SJSA1 (cell line): ENCODE measurements at regions not wholly inside any gene's neighbourhood (a gene's known extent, or its start where the extent isn't known, plus 50 kb on each side); places are given as distances from the start of the nearest gene placed in this dataset.

Source experiments
- DNase-seq, 2 experiments: peaks; one replicate each; pipeline ENCODE4 v3.0.0-alpha.2; 2015 to 2020; ENCODE audit warnings: low spot score in 2 of 2, low read depth in 1 of 2
- H3K27ac ChIP-seq: fragments of 250-450 bp; sonication (Bioruptor Pico); 2 replicates; pipeline ENCODE4 v1.5.1; 2020; ENCODE audit warnings: mild to moderate bottlenecking, moderate library complexity
- H3K27me3 ChIP-seq: fragments of 250-450 bp; sonication (Bioruptor Pico); replicated peaks from 2 replicates; pipeline ENCODE4 v1.5.1; 2020; ENCODE audit warnings: mild to moderate bottlenecking, moderate library complexity
- H3K36me3 ChIP-seq: fragments of 250-450 bp; sonication (Bioruptor Pico); 2 replicates; pipeline ENCODE4 v1.5.1; 2020; ENCODE audit warnings: mild to moderate bottlenecking
- H3K4me1 ChIP-seq: fragments of 250-450 bp; sonication (Bioruptor Pico); replicated peaks from 2 replicates; pipeline ENCODE4 v1.6.1; 2021; ENCODE audit warnings: mild to moderate bottlenecking
- H3K4me3 ChIP-seq: fragments of 250-450 bp; sonication (Bioruptor Pico); 2 replicates; pipeline ENCODE4 v1.5.1; 2020; ENCODE audit warnings: mild to moderate bottlenecking
- H3K9me3 ChIP-seq: fragments of 250-450 bp; sonication (Bioruptor Pico); replicated peaks from 2 replicates; pipeline ENCODE4 v1.5.1; 2020; ENCODE audit warnings: mild to moderate bottlenecking

- Histone ChIP-seq H3K4me3 (no peak overlapping the region), H3K9me3 (no peaks in the 10 kb centered on the region), H3K36me3 (no peaks in the 10 kb centered on the region), H3K4me1 (peaks cover 3% of the 10 kb centered on the region), H3K27ac (no peak overlapping the region), H3K27me3 (no peaks in the 10 kb centered on the region)
- DNase-seq: no peak
These were observed 269.1 kb downstream of the TMX3 start for GRCh38 chr18:68445668-68446426.

GRCh38 chr18:68445136-68445535 is 269.8 kb downstream of the TMX3 start:
- no peaks in the 10 kb centered on the region for H3K9me3 ChIP-seq

GRCh38 chr18:68441241-68441640 is 273.7 kb downstream of the TMX3 start:
- Histone ChIP-seq H3K4me1 (no peaks in the 10 kb centered on the region), H3K27ac (no peak overlapping the region), H3K36me3 (no peaks in the 10 kb centered on the region), H3K9me3 (peaks cover 4% of the 10 kb centered on the region; the same call in 1 of the 2 replicates), H3K27me3 (no peaks in the 10 kb centered on the region), H3K4me3 (no peak overlapping the region)
- DNase-seq: no peak

More at GRCh38 chr18:68445136-68445535, 269.8 kb downstream of the TMX3 start:
- peaks cover 3% of the 10 kb centered on the region for H3K4me1 ChIP-seq
- no peak for DNase-seq
- H3K27ac ChIP-seq: no peak overlapping the region
- no peak overlapping the region for H3K4me3 ChIP-seq
- no peaks in the 10 kb centered on the region for H3K27me3 ChIP-seq
- no peaks in the 10 kb centered on the region for H3K36me3 ChIP-seq

- Histone ChIP-seq H3K9me3 (peaks cover 6% of the 10 kb centered on the region; the same call in 1 of the 2 replicates), H3K27me3 (no peaks in the 10 kb centered on the region), H3K27ac (no peak overlapping the region), H3K4me3 (no peak overlapping the region), H3K4me1 (no peaks in the 10 kb centered on the region), H3K36me3 (no peaks in the 10 kb centered on the region)
- DNase-seq: no peak
These were observed 274.5 kb downstream of the TMX3 start for GRCh38 chr18:68440433-68440832.

- H3K4me3 ChIP-seq: no peak overlapping the region
- no peak for DNase-seq
- no peak overlapping the region for H3K27ac ChIP-seq
- no peaks in the 10 kb centered on the region for H3K36me3 ChIP-seq
- no peaks in the 10 kb centered on the region for H3K4me1 ChIP-seq
- H3K27me3 ChIP-seq: no peaks in the 10 kb centered on the region
- H3K9me3 ChIP-seq: peaks cover 6% of the 10 kb centered on the region; the same call in 1 of the 2 replicates
These were observed 275.3 kb downstream of the TMX3 start for GRCh38 chr18:68439642-68440041.

- DNase-seq: no peak
- H3K36me3 ChIP-seq: no peaks in the 10 kb centered on the region
- H3K27ac ChIP-seq: no peak overlapping the region
- no peaks in the 10 kb centered on the region for H3K4me1 ChIP-seq
- peaks cover 6% of the 10 kb centered on the region; the same call in 1 of the 2 replicates for H3K9me3 ChIP-seq
- H3K4me3 ChIP-seq: no peak overlapping the region
- no peaks in the 10 kb centered on the region for H3K27me3 ChIP-seq
These were observed 275.9 kb downstream of the TMX3 start for GRCh38 chr18:68438983-68439382.

- Histone ChIP-seq H3K9me3 (peaks cover 6% of the 10 kb centered on the region; the same call in 1 of the 2 replicates), H3K27ac (no peak overlapping the region)
- DNase-seq: no peak
These were observed 276.4 kb downstream of the TMX3 start for GRCh38 chr18:68438536-68438935.

GRCh38 chr18:68436485-68436884 is 278.4 kb downstream of the TMX3 start:
- no peak for DNase-seq
- Histone ChIP-seq H3K27ac (no peak overlapping the region), H3K36me3 (no peaks in the 10 kb centered on the region), H3K4me3 (no peak overlapping the region), H3K27me3 (no peaks in the 10 kb centered on the region), H3K9me3 (peaks cover 6% of the 10 kb centered on the region; the same call in 1 of the 2 replicates), H3K4me1 (no peaks in the 10 kb centered on the region)

More at GRCh38 chr18:68438536-68438935, 276.4 kb downstream of the TMX3 start:
- Histone ChIP-seq H3K4me1 (no peaks in the 10 kb centered on the region), H3K4me3 (no peak overlapping the region), H3K36me3 (no peaks in the 10 kb centered on the region), H3K27me3 (no peaks in the 10 kb centered on the region)

GRCh38 chr18:68435581-68435980 is 279.3 kb downstream of the TMX3 start:
- Histone ChIP-seq H3K9me3 (peaks cover 6% of the 10 kb centered on the region; the same call in 1 of the 2 replicates), H3K4me1 (no peaks in the 10 kb centered on the region), H3K27ac (no peak overlapping the region), H3K36me3 (no peaks in the 10 kb centered on the region), H3K4me3 (no peak overlapping the region), H3K27me3 (no peaks in the 10 kb centered on the region)
- no peak for DNase-seq

- Histone ChIP-seq H3K27ac (no peak overlapping the region), H3K9me3 (peaks cover 6% of the 10 kb centered on the region; the same call in 1 of the 2 replicates), H3K36me3 (no peaks in the 10 kb centered on the region), H3K27me3 (no peaks in the 10 kb centered on the region), H3K4me3 (no peak overlapping the region), H3K4me1 (peaks cover 13% of the 10 kb centered on the region)
- DNase-seq: no peak
These were observed 283.0 kb downstream of the TMX3 start for GRCh38 chr18:68431922-68432198.

GRCh38 chr18:68431111-68431921 is 283.6 kb downstream of the TMX3 start:
- Histone ChIP-seq H3K9me3 (peaks cover 3% of the 10 kb centered on the region; the same call in 1 of the 2 replicates), H3K4me3 (no peak overlapping the region), H3K36me3 (no peaks in the 10 kb centered on the region), H3K4me1 (peaks cover 13% of the 10 kb centered on the region), H3K27me3 (no peaks in the 10 kb centered on the region), H3K27ac (no peak overlapping the region)
- DNase-seq: no peak

GRCh38 chr18:68429841-68430240 is 285.1 kb downstream of the TMX3 start:
- no peak for DNase-seq
- H3K4me3 ChIP-seq: no peak overlapping the region
- H3K4me1 ChIP-seq: peaks cover 13% of the 10 kb centered on the region
- H3K27ac ChIP-seq: no peak overlapping the region
- no peaks in the 10 kb centered on the region for H3K27me3 ChIP-seq
- no peaks in the 10 kb centered on the region for H3K36me3 ChIP-seq
- H3K9me3 ChIP-seq: no peaks in the 10 kb centered on the region

GRCh38 chr18:68429111-68429510 is 285.8 kb downstream of the TMX3 start:
- H3K4me3 ChIP-seq: no peak overlapping the region
- no peaks in the 10 kb centered on the region for H3K36me3 ChIP-seq
- peaks cover 13% of the 10 kb centered on the region for H3K4me1 ChIP-seq
- no peak overlapping the region for H3K27ac ChIP-seq
- H3K27me3 ChIP-seq: no peaks in the 10 kb centered on the region
- no peaks in the 10 kb centered on the region for H3K9me3 ChIP-seq
- no peak for DNase-seq

- Histone ChIP-seq H3K4me3 (no peak overlapping the region), H3K36me3 (no peaks in the 10 kb centered on the region), H3K27ac (no peak overlapping the region), H3K9me3 (no peaks in the 10 kb centered on the region), H3K4me1 (peaks cover 13% of the 10 kb centered on the region), H3K27me3 (no peaks in the 10 kb centered on the region)
- DNase-seq: no peak
These were observed 286.2 kb downstream of the TMX3 start for GRCh38 chr18:68428661-68429060.
